Stimulated activated CD8-positive, alpha-beta memory T cell treated with anti-CD3 and anti-CD28 coated beads, Interleukin-15, amount 100 ng/mL, for 48 hours (primary cell): ENCODE measurements at regions not wholly inside any gene's neighbourhood (a gene's known extent, or its start where the extent isn't known, plus 50 kb on each side); places are given as distances from the start of the nearest gene placed in this dataset.

ENCODE experiments used
- DNase-seq, 2 donors: peaks; one replicate each; pipeline ENCODE4 v3.0.0-alpha.2; 2020; ENCODE audit warnings: low read depth in 2 of 2

GRCh38 chr13:73262862-73263627 is 204.2 kb downstream of the KLF5 start:
- no peak for DNase-seq

GRCh38 chr13:73261739-73262216 is 203.0 kb downstream of the KLF5 start:
- no peak for DNase-seq

- DNase-seq, result no peak
Observed at GRCh38 chr13:73259061-73260017, 200.5 kb downstream of the KLF5 start.

- DNase-seq, result no peak
Observed at GRCh38 chr13:73258406-73258805, 199.6 kb downstream of the KLF5 start.

GRCh38 chr13:73254827-73255226 is 196.0 kb downstream of the KLF5 start:
- DNase-seq, result no peak

DNA sequence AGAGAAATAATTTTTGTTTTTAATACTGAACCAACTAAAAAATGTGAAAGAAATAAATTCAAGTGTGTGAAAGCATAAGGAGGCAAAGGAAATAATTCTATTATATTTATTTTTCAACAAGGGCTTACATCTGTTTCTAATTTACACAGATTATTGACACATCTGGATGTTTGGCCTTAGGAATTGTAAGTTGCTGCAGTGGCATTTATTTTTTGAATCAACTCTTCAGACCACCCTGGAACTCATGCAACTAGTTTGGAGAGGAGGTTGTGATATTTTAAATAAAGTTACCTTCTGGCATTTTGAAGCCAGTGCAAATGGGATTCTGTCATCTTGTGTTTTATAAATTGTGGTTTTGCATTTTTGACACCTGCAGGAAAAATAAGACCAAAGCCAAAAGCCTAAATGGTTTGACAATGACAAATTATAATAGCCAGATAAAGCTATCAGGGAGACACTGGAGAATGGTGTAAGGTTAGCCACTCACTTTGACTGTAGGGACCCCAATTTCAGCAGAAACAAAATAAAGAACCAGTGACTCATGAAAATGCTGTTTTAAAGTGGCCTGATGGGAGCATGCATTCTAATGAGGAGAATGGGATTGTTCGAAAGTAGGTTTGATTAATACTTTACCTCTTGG is 192.9 kb downstream of the KLF5 start:
- DNase-seq, result no peak

DNA sequence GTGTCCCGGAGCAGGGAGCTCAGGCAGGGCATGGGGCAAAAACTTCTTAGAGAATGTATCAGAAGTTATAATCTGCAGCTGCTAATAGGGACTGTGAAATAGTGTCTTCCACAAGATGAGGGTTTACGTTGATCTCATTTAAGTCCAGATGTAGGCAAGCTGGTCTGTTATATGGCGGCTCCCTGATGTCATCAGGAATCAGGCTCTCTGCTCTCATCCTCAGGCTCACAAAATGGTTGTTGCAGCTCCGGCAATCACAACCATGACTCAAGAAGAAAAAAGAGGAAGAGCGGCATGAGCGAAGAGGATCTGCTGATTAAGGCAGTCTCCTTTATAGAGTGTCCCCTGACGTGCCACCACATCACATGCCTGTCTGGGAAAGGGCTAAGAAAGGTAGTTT is 191.3 kb downstream of the KLF5 start:
- no peak for DNase-seq

DNA sequence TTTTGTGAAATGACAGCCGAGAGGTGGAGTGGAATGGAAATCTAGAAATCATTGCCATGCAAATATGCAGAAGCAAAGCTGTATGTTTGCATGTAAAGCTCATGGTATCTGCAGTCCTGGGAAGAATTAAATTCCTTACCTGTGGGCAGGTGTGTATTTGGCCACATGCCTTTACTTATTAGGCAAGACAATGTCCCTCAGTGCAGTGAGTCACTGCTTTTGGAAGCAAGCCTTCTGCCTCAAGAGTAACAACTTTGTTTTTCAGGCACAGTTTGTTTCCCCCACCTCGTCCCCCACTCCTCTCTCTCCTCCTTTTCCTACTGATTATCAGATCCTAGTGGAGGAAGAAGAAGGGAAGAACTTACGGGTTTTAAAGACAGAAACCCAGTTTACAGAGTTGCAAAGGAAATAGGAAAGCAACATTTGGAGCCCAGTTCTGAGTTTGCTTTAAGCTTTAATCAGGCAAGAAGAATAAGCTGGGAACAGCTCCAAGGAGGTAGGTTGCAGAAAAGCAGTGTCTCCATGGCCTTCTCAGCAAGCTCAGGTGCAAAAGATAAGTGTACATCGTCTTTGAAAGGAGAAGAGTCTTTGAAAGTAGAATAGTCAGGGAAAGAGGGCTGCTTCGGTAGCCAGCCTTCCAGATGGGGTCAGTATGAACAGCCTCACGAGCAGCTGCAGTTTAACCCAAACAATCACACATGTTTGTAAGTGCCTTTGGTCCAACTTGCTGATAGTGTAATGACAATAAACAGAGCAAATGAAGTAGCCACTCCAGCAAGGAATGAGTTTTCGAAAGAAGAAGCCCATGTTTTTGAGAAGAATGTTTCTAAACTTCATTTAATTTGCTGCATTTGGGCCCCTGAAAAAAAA is 190.1 kb downstream of the KLF5 start:
- no peak for DNase-seq

DNA sequence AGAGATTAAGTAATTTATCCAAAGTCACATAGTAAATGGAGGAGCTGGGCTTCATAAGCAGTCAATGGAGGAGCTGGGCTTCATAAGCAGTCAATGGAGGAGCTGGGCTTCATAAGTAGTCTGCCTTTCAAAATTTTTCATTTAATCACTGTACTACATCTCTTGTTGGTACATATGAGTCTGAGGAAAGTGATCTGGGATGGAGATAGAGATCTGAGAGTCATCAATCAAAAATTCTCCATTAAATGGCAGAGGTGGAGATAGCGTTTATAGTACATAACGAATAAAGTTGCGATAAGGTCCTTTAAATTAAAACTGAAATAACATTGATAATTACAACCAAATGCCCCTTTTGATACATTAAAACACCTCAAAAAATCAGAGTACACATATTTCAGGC is 189.3 kb downstream of the KLF5 start:
- DNase-seq, result no peak

DNA sequence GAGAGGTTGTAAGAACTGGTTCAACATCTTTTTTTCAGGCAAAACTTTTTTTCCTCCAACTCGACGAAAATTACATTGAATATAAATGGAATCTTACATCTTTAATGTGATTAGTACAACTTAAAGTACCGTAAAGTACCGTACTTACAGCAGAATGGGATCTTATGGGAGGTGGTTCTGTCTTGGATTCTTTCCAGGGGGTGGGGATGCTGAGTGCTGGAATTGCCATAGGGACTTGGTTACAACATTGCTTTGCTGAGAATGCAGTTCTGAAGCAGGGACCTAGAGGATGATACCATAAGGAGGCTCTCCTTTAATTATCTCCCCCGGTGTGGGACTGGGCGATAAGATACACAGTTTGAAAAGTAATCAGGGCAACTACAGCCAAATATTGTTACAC is 186.4 kb downstream of the KLF5 start:
- DNase-seq, result no peak

DNA sequence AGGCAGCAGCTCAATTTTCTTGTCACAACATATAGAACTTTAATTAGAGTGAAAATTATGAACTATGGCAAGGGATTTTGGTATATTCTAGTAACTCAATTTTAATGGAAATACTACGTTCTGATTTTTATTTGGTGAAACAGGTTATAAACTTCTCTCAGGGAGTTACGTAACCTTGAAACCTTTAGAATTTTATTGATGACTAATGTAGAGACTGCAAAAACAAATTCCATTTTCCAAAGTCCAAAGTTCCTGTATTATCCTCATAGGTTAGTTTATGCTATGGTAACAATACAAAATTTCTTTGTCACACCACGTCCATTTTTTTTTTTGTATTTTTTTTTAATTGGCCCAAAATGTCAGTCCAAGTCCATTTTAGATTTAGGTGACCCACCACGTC is 185.7 kb downstream of the KLF5 start:
- no peak for DNase-seq

GRCh38 chr13:73242515-73243015 is 183.8 kb downstream of the KLF5 start:
- DNase-seq, result no peak

GRCh38 chr13:73240193-73240592 is 181.4 kb downstream of the KLF5 start:
- no peak for DNase-seq

DNA sequence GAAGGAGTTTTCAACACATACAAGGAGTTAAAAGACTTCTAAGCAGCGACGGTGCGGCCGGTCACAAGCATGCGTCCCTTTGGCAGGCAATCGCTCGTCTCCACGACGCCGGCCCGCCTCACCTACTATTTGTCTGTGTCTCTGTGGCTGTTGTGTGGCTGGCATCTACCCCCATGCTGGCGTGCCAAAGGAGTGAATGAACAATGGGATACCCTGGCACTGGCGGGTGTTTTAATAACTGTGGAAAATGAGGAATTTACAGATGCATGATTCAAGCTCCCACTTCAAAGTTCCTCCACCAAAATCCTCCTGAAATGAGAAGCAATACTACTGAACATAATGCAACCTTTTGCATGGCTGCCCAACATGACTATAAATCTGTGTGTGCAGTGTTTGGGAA is 176.6 kb downstream of the KLF5 start:
- DNase-seq, result no peak

- no peak for DNase-seq
Observed at GRCh38 chr13:73231471-73231870, 172.7 kb downstream of the KLF5 start.

- DNase-seq, result no peak
Observed at GRCh38 chr13:73230716-73231115, 171.9 kb downstream of the KLF5 start.

- DNase-seq, result no peak
Observed at GRCh38 chr13:73228546-73228945, 169.7 kb downstream of the KLF5 start.

DNA sequence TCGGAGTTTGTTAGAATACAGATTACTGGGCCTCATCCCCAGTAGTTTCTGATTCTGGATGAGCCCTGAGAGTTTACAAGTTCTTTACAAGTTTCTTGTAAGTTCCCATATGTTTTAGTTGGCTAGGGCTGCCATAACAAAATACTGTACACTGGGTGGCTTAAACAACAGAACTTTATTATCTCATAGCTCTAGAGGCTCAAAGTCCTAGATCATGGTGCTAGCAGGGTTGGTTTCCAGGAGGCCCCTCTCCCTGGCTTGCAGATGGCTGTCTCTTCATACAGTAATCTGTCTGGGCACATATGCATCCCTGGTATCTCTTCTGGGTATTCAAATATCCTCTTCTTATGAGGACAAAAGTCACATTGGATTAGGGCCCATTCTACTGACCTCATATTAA is 167.2 kb downstream of the KLF5 start:
- no peak for DNase-seq

- DNase-seq, result no peak
Observed at GRCh38 chr13:73224703-73225102, 165.9 kb downstream of the KLF5 start.

DNA sequence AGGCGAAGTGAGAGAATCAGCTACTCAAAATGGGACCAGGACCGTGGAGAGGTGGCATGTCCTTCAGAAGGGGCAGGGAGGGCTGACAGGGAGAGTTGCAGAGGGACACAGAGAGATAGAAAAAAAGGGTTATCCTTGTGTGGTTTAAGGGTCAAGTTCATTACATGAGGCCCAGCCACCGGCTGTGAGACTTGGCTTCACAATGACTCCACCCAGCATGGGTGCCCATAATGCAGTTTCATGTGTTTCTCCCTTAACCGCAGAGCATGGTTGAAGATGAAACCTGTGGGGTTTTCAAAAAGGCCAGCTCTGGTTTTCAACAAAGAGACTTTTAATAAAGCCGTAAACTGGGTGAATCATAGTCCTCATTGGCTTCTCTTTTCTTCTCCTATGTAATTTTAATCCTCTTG is 164.6 kb downstream of the KLF5 start:
- peak; percentile 27 to 36 for DNase-seq
